GM12891 (cell line): ENCODE measurements at regions not wholly inside any gene's neighbourhood (a gene's known extent, or its start where the extent isn't known, plus 50 kb on each side); places are given as distances from the start of the nearest gene placed in this dataset.

Experiments
- POLR2A ChIP-seq: IDR thresholded peaks from 2 replicates; pipeline ENCODE4 v1.6.1; 2011; ENCODE audit warnings: low read depth, low read length, control low read depth
- POLR2AphosphoS5 ChIP-seq: IDR thresholded peaks from 2 replicates; pipeline ENCODE4 v1.6.1; 2011; ENCODE audit warnings: low read depth, low read length, control low read depth
- POU2F2 ChIP-seq: IDR thresholded peaks from 2 replicates; pipeline ENCODE4 v1.6.1; 2011; ENCODE audit warnings: low read depth, mild to moderate bottlenecking, control low read depth, low read length, moderate library complexity
- TAF1 ChIP-seq: IDR thresholded peaks from 2 replicates; pipeline ENCODE4 v1.6.1; 2011; ENCODE audit warnings: low read depth, low read length, control low read depth

DNA sequence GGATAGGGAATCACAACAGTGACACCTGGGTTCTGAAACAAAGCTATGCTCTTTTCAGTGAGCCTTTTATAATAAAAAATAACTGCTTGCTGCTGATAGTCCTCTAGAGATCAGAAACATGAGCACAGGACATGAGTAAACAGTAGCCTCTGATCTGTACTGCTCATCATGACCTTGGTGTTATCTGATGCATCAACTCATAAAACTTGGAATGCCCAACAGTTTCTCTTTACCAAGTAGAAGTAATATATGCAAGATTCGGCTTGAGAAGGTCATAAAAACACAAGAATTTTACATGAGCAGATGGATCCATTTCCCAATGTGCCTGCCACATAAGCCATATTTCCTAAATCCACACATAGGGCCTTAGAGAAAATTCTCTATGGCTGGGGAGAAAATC is 318.3 kb upstream of the GRAMD2B start:
- TF ChIP-seq POLR2AphosphoS5 (no peak), TAF1 (no peak), POLR2A (no peak), POU2F2 (no peak)
